ENCODE measurements at regions not wholly inside any gene's neighbourhood (a gene's known extent, or its start where the extent isn't known, plus 50 kb on each side); places are given as distances from the start of the nearest gene placed in this dataset.
"Not testable (repeated sequence)": the region's sequence is repeated elsewhere in the genome, so short reads cannot be mapped to it uniquely, and the experiment has no call there.

- Histone ChIP-seq H3K4me1 (no peaks in the 10 kb centered on the region), H3K27ac (no peak overlapping the region), H3K27me3 (peaks cover 0 to 9% (median 0%) of the 10 kb centered on the region in 7 donors), H3K4me3 (no peak overlapping the region), H3K36me3 (no peaks in the 10 kb centered on the region), H3K9me3 (no peaks in the 10 kb centered on the region)
- no peak for DNase-seq
- 66 to 72% methylated on average over 15 of the region's 15 CpGs for WGBS, 2 donors
- TF ChIP-seq CTCF (IDR thresholded peaks at IDR 0.05), result no peak
- ATAC-seq, result peak in 4 of 8 donors; percentile 34 to 68 (median 48)
- intact Hi-C loops (cut with DNase I), result no loop called here
Observed at GRCh38 chr20:57772349-57772964, 62.6 kb upstream of the PMEPA1 start.

- ATAC-seq, result no peak
- Histone ChIP-seq H3K27ac (no peak overlapping the region), H3K27me3 (peaks cover 0 to 9% (median 0%) of the 10 kb centered on the region in 7 donors), H3K4me3 (no peak overlapping the region), H3K4me1 (no peaks in the 10 kb centered on the region), H3K9me3 (peaks cover 0 to 5% (median 0%) of the 10 kb centered on the region in 11 donors), H3K36me3 (no peaks in the 10 kb centered on the region)
- intact Hi-C loops (cut with DNase I), result no loop called here
- DNase-seq, result no peak
- no peak for TF ChIP-seq CTCF (IDR thresholded peaks at IDR 0.05)
- 88 to 90% methylated on average over 15 of the region's 15 CpGs for WGBS, 2 donors
Observed at GRCh38 chr20:57770852-57771720, 61.3 kb upstream of the PMEPA1 start.

GRCh38 chr20:57770401-57770800 lies 60.6 kb upstream of the PMEPA1 start:
- H3K27ac ChIP-seq; H3K4me3 ChIP-seq; H3K9me3 ChIP-seq; DNase-seq; intact Hi-C loops (cut with DNase I); H3K4me1 ChIP-seq; H3K36me3 ChIP-seq; H3K27me3 ChIP-seq; ATAC-seq: not testable (repeated sequence)
- 92 to 93% methylated on average over 8 of the region's 8 CpGs for WGBS, 2 donors

- Histone ChIP-seq H3K36me3 (no peaks in the 10 kb centered on the region), H3K27ac (no peak overlapping the region), H3K9me3 (peaks cover 0 to 14% (median 4%) of the 10 kb centered on the region in 11 donors), H3K27me3 (peaks cover 0 to 9% (median 0%) of the 10 kb centered on the region in 7 donors), H3K4me3 (no peak overlapping the region), H3K4me1 (no peaks in the 10 kb centered on the region)
- TF ChIP-seq CTCF (IDR thresholded peaks at IDR 0.05), result no peak
- ATAC-seq (peak in 3 of 8 donors; percentile 24 to 48 (median 24)), DNase-seq (no peak)
- WGBS, 2 donors, result 51 to 67% methylated on average over 5 of the region's 5 CpGs
- intact Hi-C loops (cut with DNase I), result no loop called here
Observed at GRCh38 chr20:57769756-57770155, 59.9 kb upstream of the PMEPA1 start.

All from heart right ventricle (tissue), 16 donors.